ENCODE measurements at regions not wholly inside any gene's neighbourhood (a gene's known extent, or its start where the extent isn't known, plus 50 kb on each side); places are given as distances from the start of the nearest gene placed in this dataset.

- no peak for DNase-seq (ENCODE audit: low read depth in 2 of 2)
Measured at GRCh38 chr11:113634940-113635575, 71.0 kb downstream of the TMPRSS5 start.

- DNase-seq (ENCODE audit: low read depth in 2 of 2) = no peak
Measured at GRCh38 chr11:113632981-113633380, 73.1 kb downstream of the TMPRSS5 start.

- no peak for DNase-seq (ENCODE audit: low read depth in 2 of 2)
Measured at GRCh38 chr11:113629562-113629961, 76.5 kb downstream of the TMPRSS5 start.

- no peak for DNase-seq (ENCODE audit: low read depth in 2 of 2)
Measured at GRCh38 chr11:113628912-113629311, 77.2 kb downstream of the TMPRSS5 start.

GRCh38 chr11:113627946-113628345 lies 78.2 kb downstream of the TMPRSS5 start:
- no peak for DNase-seq (ENCODE audit: low read depth in 2 of 2)

- DNase-seq (ENCODE audit: low read depth in 2 of 2) = no peak
Measured at GRCh38 chr11:113627297-113627696, 78.8 kb downstream of the TMPRSS5 start.

GRCh38 chr11:113626736-113627135 lies 79.4 kb downstream of the TMPRSS5 start:
- DNase-seq (ENCODE audit: low read depth in 2 of 2) = no peak

GRCh38 chr11:113623114-113623513 lies 83.0 kb downstream of the TMPRSS5 start:
- DNase-seq (ENCODE audit: low read depth in 2 of 2) = no peak

GRCh38 chr11:113618360-113618759 lies 87.7 kb downstream of the TMPRSS5 start:
- peak in 1 of 2 experiments; percentile 14 for DNase-seq (ENCODE audit: low read depth in 2 of 2)

GRCh38 chr11:113615773-113616172 lies 90.3 kb downstream of the TMPRSS5 start:
- no peak for DNase-seq (ENCODE audit: low read depth in 2 of 2)

- DNase-seq (ENCODE audit: low read depth in 2 of 2) = no peak
Measured at GRCh38 chr11:113615098-113615497, 91.0 kb downstream of the TMPRSS5 start.

GRCh38 chr11:113614097-113614496 lies 92.0 kb downstream of the TMPRSS5 start:
- no peak for DNase-seq (ENCODE audit: low read depth in 2 of 2)

- no peak for DNase-seq (ENCODE audit: low read depth in 2 of 2)
Measured at GRCh38 chr11:113613619-113614018, 92.5 kb downstream of the TMPRSS5 start.

GRCh38 chr11:113604186-113604585 lies 101.9 kb downstream of the TMPRSS5 start:
- DNase-seq (ENCODE audit: low read depth in 2 of 2) = no peak

GRCh38 chr11:113603277-113604059 lies 102.6 kb downstream of the TMPRSS5 start:
- DNase-seq (ENCODE audit: low read depth in 2 of 2) = no peak

GRCh38 chr11:113602483-113602882 lies 103.6 kb downstream of the TMPRSS5 start:
- DNase-seq (ENCODE audit: low read depth in 2 of 2) = no peak

GRCh38 chr11:113596658-113597057 lies 109.5 kb downstream of the TMPRSS5 start:
- no peak for DNase-seq (ENCODE audit: low read depth in 2 of 2)

GRCh38 chr11:113595810-113596594 lies 110.1 kb downstream of the TMPRSS5 start:
- DNase-seq (ENCODE audit: low read depth in 2 of 2) = no peak

GRCh38 chr11:113593698-113594308 lies 112.3 kb downstream of the TMPRSS5 start:
- no peak for DNase-seq (ENCODE audit: low read depth in 2 of 2)

- DNase-seq (ENCODE audit: low read depth in 2 of 2) = no peak
Measured at GRCh38 chr11:113591117-113591516, 115.0 kb downstream of the TMPRSS5 start.

GRCh38 chr11:113587308-113587739 lies 112.1 kb upstream of the DRD2 start:
- DNase-seq (ENCODE audit: low read depth in 2 of 2) = no peak

GRCh38 chr11:113584371-113584770 lies 109.2 kb upstream of the DRD2 start:
- DNase-seq (ENCODE audit: low read depth in 2 of 2) = no peak

Measured in fibroblast of skin of left quadriceps (primary cell).